Loucy (cell line): ENCODE measurements at regions not wholly inside any gene's neighbourhood (a gene's known extent, or its start where the extent isn't known, plus 50 kb on each side); places are given as distances from the start of the nearest gene placed in this dataset.

Experiments
- EZH2phosphoT487 ChIP-seq: fragments of 200-600 bp; IDR thresholded peaks from 2 replicates; pipeline ENCODE4 v1.6.1; 2018; ENCODE audit warnings: antibody characterized with exemption, mild to moderate bottlenecking, moderate library complexity, borderline replicate concordance
- TF ChIP-seq, protein P1 (sequence below): fragments of 200-600 bp; sonication (generic); conservative IDR thresholded peaks from 2 replicates; pipeline ENCODE4 v1.5.1; 2014; ENCODE audit warnings: mild to moderate bottlenecking, antibody characterized with exemption, low read length

DNA sequence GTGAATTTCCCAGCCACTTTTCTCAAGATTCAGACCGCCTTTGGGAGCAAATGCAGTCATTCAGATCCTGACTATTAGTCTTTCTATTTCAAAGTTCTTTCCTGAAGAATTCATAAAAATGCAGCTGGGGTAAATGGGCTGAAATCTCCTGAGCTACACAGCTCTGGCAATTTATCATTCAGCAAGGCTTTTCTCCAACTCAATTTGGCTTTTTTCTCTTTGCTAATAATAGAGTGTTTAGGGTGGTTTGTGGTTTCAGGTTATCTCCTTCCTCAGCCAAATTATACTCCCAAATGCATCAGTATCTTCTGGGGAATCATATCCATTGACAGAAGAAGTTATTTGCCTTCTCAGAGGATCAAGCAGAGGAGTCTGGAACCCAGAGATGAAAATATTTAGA lies 282.4 kb upstream of the SLC14A2 start:
- TF ChIP-seq, protein P1, sequence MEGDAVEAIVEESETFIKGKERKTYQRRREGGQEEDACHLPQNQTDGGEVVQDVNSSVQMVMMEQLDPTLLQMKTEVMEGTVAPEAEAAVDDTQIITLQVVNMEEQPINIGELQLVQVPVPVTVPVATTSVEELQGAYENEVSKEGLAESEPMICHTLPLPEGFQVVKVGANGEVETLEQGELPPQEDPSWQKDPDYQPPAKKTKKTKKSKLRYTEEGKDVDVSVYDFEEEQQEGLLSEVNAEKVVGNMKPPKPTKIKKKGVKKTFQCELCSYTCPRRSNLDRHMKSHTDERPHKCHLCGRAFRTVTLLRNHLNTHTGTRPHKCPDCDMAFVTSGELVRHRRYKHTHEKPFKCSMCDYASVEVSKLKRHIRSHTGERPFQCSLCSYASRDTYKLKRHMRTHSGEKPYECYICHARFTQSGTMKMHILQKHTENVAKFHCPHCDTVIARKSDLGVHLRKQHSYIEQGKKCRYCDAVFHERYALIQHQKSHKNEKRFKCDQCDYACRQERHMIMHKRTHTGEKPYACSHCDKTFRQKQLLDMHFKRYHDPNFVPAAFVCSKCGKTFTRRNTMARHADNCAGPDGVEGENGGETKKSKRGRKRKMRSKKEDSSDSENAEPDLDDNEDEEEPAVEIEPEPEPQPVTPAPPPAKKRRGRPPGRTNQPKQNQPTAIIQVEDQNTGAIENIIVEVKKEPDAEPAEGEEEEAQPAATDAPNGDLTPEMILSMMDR, result no peak
- TF ChIP-seq EZH2phosphoT487, result no peak
